HG03442 (cell line): ENCODE measurements at regions not wholly inside any gene's neighbourhood (a gene's known extent, or its start where the extent isn't known, plus 50 kb on each side); places are given as distances from the start of the nearest gene placed in this dataset.
"Not testable (repeated sequence)": the region's sequence is repeated elsewhere in the genome, so short reads cannot be mapped to it uniquely, and the experiment has no call there.

ENCODE experiments used
- ATAC-seq: cut with Tn5 transposase; IDR thresholded peaks from one replicate; pipeline ENCODE4 v1.9.1; 2021; ENCODE audit warnings: mild to moderate bottlenecking, moderate library complexity; ENCODE audit not compliant: unreplicated experiment

DNA sequence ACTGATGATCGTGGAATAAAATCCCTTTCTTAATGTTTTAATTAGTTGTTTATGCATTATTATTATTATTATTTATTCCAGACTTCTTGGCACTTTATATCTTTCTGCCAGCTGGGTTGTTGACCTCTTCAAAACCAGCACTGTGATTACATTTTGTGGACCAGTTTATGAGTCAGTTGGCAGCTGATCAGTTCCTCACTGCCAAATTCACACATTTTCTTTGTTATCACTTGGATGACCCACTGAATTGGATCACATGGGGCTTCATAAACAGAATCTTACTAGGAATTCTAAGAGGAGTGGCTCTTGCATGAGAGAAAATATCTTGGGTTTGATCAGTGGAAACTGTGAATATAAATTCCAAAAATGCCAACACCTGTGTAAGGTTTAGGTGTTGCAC is 321.8 kb upstream of the SPRED2 start:
- no peak for ATAC-seq

DNA sequence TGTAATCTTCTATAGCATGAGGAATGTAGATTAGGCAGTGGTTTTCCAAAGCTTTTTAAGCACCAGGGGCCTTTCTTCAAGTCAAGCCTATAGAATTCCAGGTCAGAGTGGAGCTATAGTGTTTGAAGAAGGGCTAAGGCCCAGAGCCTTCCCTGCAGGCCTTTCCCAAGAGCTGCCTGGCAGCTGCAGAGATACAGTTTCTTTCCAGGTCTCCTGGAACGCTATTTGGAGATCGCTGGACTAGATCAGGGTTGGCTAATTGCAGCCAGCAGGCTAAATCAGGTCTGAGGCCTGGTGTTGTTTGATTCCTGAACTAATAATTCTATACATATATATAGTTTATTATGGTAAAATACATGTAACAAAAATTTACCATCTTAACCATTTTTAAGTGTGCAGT is 319.0 kb upstream of the SPRED2 start:
- no peak for ATAC-seq

DNA sequence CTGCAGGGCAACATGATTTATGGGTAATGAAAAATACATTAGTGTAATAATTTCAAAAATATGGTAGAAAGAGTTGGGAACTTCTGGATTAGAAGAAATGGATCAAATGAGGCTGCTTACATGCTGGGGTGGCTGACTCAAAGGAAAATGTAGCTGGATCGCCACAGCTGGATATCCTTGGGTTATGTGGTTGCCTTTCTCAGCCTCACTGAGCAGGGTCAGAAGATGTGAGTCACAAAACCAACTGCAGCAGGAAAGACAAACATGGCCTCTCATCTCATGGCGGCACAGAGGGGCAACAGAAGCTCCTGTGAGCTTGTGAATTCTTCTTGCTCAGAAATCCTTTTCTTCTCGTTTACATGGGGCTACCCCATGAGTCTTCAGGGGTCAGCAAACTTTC is 317.1 kb upstream of the SPRED2 start:
- no peak for ATAC-seq

DNA sequence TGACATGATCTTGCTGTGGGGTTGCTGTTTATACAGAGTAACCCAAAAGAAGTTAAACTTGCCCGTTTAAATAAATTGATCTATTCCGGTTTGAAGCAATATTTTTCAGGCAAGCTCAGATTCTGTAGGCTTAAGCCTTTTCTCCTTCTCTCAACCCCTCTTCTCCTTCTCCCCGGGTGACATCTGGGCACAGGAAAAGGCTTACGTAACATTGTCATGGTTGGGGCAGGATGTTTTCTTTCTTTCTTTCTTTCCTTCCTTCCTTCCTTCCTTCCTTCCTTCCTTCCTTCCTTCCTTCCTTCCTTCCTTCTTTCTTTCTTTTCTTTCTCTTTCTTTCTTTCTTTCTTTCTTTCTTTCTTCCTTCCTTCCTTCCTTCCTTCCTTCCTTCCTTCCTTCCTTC is 315.5 kb upstream of the SPRED2 start:
- not testable (repeated sequence) for ATAC-seq

DNA sequence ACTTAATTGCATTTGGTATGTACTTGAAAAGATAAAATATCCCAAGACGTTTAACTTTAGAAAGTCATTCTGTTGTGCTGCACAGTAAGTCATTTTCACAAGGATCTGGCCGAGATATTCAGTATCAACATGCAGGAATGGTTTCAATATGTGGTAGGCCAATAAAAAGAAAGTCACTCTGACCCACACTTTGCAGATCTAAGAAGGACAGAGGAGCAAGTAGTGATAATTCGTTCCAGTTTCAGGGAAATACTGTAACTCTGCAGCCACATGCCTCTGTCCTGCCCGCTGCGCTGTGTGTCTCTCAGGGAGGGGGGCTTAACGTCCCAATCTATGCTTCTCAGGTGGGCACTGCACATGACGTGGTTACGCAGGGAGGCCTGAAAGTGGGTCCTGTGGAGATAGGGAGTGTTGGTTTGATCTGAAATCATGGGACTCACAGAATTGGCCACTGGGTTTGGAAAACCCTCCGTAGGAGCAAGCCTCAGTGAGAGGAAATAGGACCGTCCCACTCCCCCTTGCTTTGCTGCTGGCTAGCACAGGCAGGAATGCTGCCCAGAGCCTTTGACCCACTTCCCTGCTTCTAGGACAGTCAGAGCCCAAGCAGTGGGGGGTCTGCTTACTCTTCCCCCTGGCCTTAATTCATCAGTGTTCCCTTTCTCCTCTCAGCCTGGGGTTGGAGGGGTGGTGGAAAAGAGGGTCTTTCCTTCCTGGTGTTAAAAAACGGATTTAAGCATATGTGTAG is 314.7 kb upstream of the SPRED2 start:
- ATAC-seq: no peak

DNA sequence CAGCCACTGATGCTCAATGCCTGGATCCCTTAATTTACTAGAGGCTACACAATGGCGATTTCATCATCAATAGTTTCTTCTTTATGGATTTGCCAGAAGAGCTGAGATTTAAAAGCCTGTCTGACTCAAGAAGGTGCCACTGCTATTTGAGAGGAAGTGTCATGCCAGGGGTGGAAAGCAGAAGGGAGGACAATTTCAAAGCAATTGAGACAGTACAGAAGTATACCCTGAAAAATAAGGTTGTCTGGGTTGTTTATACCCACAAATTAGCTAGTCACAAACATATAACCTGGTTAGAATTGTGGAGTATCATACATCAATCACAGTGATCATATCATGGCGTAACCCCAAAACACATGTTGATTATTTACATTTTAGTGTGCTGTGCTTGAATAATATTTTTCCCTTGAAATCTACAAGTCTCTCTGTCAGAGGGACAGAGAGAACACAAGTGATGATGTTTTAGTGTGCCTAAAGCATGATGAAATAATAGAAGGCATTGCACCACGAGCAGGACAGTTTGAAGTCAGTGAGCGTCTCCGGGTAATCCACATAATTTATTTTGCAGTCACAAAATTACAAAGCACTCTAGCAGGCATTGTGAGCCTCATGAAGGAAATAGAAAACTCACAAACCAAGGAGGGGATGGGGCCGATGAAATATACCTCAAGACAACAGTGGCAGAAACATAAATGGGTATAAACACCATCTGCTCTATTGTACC is 312.2 kb upstream of the SPRED2 start:
- ATAC-seq: no peak

DNA sequence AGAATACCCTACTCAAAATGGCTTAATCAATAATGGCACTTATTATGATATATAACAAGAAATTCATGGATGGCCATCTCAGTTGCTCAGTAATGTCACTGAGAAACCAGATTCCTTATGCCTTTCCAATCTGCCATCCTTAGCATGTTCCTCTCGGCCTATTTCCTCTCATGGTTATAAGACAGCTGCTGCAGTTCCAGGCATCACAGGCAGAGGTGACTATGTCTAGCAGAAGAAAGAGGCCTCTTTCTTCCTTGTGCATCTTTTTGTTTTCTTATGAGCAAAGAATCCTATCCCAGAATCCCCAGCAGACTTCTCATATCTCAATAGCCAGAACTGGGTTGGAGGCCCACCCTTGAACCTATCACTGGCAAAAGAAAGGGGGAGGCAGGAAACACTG is 310.6 kb upstream of the SPRED2 start:
- ATAC-seq: no peak

DNA sequence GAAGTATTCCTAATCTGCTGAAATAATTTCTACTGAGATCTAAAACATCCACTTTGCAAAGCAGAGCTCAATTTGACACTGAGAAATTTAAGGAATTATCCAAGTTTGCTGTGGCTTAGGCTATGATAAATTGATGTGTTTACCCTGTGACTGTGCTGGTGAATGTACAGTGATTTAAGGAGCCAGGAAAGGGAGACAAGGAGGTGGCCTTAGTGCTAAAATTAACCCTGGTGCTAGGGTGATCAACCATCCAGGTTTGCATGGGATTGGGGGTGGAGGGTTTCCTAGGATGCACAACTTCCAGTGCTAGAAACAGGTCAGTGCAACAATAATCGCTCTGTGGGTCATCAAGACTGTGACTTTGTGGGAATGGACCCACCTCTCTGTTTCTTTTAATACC is 307.5 kb upstream of the SPRED2 start:
- no peak for ATAC-seq

DNA sequence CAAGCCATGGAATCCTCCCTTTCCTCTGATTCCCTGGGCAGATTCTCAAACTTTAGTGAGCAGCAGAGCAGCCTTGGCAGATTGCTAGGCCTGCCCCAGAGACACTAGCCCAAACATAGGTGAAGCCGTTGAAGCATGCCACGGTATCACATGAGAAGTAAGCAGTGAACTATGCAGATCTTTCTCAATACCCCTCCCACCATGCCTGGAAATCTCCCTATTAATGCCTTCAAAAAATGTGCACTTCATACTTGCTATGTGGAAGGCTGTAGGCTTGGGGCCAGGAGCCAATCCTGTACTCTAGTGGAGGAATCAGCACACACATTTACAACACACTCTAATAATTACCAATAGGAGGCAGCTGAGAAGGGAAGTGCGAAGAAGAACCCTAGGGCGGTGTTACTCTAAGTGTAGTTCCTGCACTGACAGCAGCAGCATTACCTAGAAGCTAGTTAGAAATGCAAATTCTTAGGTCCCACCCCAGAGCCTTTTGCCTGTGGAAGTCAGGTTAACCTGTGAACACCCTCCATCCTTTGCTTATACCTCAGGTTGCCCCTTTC is 305.1 kb upstream of the SPRED2 start:
- no peak for ATAC-seq

DNA sequence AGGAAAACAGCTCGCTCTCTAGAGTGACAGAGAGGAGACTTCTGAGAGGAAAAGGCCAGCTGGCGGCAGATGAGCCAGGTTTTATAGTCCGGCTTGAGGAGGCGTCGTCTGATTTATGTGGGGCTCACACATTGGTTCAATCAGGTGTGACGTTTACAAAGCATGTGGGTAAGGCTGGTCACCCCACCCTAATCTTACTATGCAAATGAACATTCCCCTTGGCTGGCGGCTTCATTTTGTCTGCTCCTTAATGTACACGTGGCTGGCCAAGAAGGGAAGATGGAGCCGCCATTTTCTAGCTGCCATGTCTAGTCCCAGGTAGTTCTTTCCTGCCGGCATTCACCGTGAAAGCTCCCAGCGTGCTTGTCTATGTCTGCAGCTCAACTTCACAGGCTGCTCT is 299.1 kb upstream of the SPRED2 start:
- no peak for ATAC-seq

DNA sequence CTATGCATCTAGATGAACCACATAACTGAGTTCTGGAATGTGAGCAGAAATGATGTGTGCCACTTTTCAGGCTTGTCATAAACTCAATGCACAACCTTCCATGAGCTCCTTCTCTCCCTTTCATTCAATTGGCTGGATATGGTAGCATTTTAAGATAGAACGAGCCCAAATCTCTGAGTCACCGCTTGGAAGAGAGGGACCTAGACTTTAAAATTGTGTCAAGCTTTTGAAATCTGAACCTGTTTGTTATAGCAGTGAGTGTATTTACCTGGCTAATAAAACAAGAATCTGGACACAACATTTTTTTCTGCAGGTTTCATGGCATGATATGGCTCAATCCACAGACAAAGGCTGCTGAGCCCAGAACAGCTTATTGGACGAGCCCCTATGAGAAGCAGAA is 297.8 kb upstream of the SPRED2 start:
- no peak for ATAC-seq

DNA sequence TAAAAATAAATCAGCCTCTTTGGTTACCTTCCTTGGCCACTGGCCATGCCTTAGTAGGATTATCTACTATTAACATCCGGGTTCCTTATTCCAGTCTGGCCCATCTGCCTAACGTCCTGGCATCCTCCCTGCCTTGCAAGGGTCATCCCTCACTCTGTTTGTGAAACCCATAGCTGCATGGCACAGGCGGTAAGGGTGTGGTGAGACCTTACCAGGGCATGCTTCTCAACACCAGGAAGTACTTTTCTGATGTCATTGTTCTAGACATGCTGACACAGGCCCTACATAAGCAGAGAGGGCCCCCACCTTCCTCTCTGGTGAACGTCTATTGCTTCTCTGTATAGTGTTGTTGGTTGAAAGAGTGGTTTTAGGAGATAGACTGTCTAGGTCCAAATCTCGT is 296.8 kb upstream of the SPRED2 start:
- no peak for ATAC-seq

DNA sequence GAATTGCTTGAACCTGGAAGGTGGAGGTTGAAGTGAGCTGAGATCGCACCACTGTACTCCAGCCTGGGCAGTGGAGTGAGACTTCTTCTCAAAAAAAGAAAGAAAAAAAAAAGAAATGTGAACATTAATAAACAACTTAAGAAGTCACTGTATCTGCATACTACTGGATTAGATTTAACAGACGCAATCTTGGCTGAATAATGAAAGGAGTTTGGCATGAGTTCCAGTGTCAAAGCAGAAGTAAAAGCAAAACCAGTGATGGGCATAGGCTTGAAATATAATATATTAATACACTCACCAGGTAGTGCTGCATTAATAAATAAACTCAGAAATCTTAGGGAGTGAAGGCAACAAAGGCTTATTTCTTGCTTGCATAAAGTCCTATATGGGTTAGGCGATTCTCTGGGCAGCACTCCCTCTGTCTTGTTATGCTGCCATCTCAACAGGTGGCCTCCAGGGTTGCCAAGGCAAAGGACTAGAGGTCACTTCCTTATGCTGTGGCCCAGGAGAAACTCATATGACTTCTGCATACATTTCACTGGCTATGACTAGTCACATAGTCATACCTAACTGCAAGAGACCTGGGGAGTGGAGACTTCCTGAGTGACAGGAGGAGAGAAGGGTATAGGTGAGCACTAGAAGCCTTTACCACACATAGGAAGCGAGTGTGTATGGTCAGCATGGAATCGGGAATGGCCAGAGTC is 296.2 kb upstream of the SPRED2 start:
- ATAC-seq: no peak

DNA sequence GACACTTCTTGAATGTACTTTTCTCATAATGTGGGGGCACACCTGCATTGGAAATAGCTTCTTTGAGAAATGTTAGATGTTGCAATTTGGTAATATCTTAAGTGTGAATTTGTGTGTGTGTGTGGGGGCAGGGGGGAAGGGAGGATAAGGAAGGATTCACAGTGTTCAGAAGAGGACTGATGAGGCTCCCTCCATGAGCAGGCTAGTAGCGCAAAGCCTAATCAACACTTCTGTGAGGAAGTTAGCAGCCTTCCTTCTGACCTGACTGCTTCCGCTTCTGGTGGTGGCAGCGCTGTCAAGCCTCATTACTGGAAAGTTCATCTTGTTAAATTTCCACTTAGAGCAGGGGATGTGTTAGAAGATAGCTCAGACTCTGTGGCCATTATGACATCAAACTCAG is 295.4 kb upstream of the SPRED2 start:
- no peak for ATAC-seq

DNA sequence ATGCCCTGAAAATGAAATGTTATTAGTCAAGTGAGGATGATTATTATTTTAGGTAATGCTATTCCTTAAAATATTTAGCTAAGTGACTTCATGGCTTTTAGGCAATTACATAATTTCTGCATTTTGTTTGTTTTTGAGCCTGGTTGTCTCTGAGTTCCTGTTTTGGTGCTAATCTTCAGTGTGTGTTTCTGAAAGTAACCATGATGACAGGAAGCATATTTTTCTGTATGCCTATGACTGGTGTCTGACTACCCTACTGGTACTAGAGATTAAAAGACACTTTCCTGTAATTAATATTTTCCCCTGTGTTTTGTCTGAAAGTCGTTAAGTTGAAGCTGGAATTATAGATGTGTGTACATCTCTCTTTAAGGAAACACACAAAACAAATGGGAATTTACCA is 295.0 kb upstream of the SPRED2 start:
- ATAC-seq: no peak

DNA sequence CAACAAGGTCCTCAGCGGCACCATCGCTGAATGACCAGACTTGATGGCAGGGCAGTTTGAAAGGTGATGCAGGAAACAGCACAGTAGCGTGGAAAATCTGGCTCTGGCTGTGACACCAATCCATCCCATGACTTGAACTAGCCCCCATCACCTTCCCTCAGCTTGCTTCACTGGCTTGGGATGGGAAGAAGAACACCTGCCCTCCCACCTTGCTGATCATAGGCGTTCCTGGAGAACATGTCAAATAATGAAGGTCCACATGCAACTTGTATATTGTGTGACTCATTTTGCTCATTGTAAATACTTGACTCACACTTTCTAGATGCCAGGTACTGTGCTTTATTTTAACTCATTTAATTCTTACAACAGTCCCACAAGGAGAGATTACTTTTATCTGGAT is 292.4 kb upstream of the SPRED2 start:
- ATAC-seq: no peak

DNA sequence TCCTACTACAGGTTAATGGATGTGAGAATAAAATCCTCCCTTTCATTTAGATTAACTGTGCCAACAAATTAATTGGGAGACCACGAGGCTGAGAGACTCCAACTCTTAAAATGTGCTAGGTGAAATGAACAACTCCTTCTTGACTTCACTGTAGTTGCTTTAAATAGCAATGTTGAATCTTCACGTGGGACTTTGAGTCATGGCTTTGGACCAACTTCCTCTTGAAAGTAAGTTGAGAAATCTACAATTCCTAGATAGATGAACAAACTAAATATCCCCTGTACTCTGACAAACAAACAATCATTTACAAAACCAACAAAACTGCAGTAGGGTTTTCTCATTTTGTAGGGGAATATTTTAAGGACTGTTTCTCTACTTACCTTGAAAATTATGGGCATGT is 291.9 kb upstream of the SPRED2 start:
- no peak for ATAC-seq

DNA sequence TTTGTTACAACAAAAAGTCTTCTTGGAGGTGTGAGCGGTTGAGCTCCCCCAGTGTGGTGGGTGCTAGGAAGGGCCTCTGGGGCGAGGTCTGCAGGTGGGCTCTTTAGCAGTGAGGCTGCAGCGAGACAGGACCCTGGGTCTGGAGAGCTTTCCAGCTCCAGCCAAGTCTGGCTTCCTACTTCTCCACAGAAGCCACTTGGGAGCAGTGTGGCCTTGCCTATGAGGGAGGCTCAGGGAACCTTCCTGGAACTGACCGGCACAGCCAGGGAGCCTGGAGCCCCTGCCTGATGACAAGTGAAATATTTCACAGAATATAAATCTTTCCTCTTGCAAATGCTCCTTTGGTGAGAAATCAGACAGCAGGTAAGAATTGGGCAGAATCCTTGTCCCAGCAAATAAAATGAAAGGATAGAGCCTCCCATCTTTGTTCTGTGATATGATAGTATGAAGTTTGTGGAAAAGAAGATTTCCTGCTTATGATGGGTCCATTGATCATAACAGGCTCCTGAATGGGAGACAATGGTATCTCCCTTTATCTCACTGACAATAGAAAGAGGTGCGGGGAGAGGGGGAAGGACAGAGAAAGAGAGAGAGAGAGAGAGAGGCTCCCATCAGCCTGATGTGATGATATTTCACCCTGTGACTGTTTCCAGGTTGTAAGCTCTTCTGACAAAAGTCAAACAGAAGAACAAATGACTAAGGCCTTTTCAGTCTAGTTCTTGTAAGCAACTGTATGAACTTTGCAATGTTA is 289.8 kb upstream of the SPRED2 start:
- no peak for ATAC-seq

DNA sequence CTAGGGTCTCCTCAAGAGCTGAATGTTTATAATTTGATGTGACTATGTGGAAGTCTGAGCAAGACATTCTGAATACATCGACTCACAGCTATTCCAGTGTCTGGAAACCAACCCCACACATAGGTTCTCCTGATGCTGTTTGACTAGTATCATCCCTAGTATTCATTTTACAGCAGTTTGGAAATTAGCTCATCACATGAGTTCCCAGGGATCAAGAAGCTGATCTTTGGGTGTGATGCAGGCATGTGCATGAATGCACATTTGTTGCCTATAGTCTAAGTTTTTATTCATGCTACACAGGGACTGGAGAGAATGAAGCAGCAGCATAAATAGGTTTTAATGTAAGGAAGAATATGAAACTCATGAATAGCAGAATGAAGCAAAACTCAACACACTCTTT is 284.3 kb upstream of the SPRED2 start:
- no peak for ATAC-seq

DNA sequence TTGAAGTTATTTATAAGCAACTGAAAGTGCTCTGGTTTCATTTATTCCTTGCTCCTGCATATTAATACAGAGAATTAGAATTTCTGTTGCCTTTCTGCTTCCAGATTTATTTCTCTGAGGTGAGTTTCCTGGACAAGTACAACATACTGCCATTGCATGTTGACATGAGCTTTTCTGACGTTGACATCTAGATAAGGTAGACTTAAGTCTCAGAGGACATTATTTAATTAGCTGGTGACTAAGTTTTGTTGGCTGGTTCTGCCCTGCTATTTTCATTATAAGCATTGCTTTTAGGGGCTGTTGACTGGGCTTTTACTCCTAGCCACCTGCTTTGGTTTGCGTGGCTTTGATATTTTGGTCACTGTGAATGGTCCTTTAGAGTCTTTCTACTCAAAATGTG is 282.9 kb upstream of the SPRED2 start:
- ATAC-seq: no peak

DNA sequence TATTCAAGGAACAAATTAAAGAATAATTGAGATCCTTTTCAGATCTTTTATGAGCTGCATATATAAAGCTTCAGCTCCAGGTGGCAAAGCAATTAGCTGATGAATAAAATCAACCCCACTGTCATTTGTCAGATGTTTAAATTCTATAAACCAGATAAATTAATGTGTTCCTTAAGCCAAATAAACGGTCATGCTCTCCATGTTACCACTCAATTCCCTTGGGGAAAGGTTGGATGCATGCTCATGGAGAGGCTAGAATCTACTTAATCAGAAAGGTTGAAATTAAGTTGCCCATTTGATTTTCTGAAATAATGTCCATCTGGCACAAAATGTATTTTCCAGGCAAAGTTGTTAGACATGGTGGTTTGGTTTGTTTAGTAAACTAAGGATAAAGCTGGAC is 282.5 kb upstream of the SPRED2 start:
- no peak for ATAC-seq
